ENCODE measurements at regions not wholly inside any gene's neighbourhood (a gene's known extent, or its start where the extent isn't known, plus 50 kb on each side); places are given as distances from the start of the nearest gene placed in this dataset.

DNA sequence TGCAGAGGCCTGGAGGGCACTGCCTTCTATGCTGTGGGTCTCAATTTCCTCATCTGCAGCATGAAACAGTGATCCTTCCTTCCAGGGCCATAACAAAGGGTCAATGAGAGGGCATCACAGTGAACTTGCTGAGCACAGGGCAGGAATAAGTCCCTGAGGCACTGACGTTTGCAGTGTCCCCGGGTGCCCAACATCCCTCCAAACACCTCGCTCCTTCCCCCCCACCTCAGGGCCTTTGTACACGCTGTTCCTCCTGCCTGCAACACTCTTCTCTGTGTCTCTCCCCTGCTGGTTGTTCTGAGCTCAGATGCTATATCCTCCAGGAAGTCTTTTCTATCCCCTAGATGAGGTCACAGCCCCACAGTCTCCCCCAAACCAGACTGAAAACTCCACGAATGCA, 59.7 kb upstream of the TCF20 start:
- ATAC-seq (no peak), DNase-seq (no peak)

DNA sequence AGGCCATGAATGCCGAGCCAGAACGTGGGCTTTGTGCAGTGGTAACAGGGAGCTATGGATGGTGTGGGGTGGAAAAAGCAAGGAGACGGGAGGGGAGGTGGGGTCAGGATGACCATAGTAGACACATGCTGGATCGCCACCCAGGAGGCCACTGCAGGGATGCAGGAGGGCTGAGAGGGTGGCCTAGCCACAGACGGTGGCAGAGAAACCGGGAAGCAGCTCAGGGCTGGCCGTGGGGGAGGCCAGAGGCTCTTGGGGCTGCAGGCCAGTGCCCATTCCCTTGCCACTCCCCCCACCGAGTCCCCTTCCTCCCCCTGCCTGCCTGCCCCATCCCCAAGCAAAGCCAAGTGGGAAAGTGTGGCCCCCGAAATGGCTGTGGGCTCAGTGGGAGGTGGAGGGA, 59.1 kb upstream of the TCF20 start:
- ATAC-seq, result no peak
- no peak for DNase-seq

DNA sequence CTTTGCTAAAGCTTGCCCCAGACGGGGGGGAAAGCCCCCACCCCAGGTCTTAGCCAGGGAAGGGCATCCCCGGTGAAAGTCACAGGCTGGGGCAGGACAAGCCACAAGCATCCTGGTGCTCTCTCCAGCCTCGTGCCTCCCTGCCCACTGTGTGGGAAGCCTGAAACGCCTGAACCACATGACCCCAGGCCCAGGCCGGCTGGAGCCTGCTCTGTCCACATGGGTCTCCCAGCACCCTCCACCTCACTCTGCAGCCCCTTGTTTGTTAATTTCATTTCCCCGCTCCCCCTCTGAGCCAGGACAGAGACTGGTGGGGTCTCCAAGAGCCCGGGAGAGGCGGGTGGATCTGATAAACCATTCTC, 58.3 kb upstream of the TCF20 start:
- no peak for DNase-seq

DNA sequence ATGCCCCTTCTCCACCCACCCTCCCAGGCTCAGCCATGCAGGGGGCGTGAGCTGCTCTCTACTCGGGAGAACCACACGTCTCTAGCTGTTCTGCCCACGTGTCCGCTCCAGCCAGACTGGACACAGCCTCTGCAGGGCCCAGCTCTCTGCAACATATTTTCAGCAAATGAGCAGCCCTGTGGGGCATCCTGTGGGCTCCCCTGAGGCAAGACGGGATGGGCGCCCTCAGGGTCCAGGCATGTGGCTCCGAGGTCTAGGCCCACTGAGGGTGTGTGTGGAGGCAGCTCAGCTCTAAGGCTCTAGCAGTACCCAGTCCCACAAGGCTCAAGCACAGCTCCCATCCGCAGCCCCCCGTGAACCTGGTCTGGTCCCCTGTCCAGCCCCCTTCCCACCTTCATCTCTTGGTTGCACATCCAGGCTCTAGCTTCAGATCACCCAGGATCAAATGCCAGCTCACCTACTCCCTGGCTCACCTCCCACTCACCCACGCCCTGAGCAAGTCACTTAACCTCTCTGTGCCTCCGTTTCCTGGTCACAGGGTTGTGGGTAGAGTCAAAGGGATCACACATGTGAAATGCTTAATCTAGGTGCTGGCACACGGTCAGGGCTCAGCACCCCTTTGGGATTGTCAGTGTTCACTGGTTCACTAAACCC, 57.8 kb upstream of the TCF20 start:
- peak; percentile 25 for DNase-seq
- peak; percentile 19 for ATAC-seq

More for the DNA sequence above, 58.3 kb upstream of the TCF20 start:
- no peak for ATAC-seq

DNA sequence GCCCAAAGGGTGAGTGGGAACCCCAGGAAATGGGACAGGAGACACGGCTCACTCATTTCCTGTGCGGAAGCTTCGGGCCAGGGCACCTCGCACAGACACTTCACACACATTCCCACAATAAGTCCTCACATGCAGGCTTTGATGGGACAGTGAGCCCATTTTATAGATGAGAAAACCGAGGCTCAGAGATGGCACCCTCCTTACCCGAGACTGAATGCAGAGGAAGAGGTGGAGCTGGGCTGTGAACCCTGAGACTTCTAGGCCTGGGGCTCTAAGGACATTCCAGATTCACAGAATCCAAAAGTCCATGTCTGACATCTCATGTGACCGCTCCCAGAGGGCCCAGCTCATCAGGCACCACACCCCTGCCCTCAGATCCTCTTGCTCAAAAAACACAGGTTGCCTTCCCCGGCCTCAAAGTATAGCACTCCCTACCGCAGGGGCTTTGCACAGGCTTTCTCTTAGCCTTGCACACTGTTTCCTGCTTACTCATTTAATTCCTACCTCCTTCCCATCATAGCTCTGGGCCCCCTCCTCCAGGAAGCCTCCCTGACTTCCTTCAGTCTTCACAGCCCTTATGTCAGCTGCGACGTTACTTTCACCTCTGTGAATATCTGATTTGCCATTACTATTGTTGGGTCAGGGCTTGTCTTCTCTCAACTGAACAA, 57.1 kb upstream of the TCF20 start:
- no peak for ATAC-seq
- no peak for DNase-seq

DNA sequence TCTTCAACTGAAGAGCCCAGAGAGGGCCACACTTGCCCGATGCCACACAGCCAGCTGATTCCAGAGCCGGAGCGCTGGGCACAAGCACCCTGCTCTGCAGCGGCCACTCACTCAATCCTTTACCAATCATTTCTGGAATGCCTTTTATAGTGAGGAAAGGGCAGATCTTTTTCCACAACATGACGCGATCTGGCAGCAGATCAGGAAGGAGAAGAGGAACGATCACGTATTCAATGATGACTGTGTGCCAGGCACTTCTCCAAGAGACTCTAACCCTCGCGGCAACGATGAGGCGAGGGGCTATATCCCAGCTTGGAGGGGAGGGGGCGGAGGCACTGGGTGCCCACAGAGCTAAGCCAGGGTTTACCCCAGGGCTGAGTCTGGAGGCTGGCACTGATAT, 56.3 kb upstream of the TCF20 start:
- ATAC-seq (no peak), DNase-seq (no peak)

DNA sequence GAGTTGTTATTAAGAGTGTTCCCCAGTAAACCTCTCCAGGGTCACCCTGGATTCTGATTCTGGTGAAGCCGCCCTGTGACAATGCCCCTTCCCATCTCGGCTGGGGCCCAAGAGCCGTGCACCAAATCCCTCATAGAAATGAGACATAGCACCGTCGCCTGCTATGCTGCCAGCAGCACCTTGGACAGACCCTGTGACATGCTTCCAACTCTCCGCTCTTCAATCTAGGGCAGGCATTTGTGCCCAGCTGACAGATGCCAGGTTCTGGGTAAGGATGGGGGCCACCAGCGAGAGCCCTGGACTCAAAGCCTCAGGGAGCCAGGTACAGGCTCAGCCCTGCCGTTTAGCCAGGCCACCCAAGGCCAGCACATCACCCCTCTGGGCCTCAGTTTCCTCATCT, 55.8 kb upstream of the TCF20 start:
- ATAC-seq, result no peak
- DNase-seq, result no peak

DNA sequence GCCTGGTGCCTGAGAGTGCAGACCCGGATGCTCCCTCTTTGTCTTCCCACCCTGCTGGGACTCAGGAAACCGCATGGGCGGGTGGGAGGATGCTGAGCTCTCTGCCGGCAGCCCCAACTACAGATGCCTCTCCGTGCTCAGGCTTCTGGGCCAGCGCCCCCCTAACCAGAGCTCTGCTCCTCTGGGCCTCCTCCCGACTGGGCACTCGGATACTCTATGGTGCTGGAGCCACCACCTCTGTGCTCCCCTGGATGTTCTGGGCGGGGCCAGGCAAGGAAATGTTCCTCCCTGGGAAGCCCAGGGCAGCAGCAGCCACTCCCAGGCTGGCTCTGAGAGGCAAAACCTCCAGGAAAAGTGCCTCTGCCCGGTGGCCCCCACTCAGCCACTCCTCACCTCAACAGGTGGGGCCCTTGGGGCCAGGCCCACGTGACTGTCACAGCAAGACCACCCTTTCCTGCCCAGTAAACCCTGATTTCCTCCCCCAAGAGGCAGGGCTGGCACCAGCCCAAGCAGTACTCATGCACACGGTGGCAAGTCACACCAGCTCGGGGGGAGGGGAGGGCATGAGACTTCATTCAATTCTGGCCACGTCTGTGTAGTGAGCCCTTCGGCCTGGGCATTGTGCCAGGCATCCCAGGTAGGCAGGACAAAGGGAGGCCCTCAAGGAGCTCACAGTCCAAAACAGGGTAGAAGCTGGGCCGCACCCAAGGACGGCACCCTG, 54.7 kb upstream of the TCF20 start:
- ATAC-seq (no peak), DNase-seq (no peak)

DNA sequence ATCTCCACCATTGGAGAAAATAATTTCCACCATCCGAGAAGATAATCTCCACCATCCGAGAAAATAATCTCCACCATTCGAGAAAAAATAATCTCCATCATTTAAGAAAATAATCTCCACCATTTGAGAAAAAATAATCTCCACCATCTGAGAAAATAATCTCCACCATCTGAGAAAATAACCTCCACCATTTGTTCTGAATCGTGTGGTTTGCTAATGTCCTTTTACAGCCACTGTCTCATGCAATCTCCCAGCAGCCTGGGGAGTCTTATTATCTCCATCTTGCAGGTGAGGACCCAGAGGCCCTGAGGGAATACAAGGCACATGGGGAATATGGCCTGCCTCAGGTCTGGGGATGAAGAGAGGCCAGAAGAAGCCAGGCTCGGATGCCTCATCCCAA, 54.1 kb upstream of the TCF20 start:
- DNase-seq (no peak), ATAC-seq (no peak)

DNA sequence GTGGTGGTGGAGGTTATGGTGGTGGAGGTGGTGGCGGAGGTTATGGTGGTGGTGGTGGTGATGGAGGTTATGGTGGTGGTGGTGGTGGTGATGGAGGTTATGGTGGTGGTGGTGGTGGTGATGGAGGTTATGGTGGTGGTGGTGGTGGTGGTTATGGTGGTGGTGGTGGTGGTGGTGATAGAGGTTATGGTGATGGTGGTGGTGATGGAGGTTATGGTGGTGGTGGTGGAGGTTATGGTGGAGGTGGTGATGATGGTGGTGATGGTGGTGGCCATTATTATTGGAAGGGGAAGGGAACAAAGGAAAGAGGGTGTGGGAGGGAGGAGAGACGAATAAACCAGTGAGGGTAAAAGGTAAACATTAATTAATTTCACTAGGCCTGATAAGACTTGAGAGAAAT, 53.5 kb upstream of the TCF20 start:
- no peak for DNase-seq
- ATAC-seq, result no peak

DNA sequence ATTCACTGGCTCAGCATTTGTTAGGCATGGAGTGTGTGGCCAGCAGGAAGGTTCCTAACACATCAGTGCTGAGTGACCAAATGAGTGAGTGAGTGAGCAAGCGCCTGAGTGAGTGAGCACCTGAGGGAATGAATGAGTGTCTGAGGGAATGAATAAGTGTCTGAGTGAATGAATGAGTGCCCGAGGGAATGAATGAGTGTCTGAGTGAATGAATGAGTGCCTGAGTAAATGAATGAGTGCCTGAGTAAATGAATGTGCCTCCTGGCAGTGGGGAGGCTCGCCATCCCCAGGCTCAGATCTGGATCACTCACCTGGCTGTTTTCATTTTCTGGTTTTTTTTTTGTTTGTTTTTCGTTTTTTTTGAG, 52.1 kb upstream of the TCF20 start:
- ATAC-seq (no peak), DNase-seq (no peak)

DNA sequence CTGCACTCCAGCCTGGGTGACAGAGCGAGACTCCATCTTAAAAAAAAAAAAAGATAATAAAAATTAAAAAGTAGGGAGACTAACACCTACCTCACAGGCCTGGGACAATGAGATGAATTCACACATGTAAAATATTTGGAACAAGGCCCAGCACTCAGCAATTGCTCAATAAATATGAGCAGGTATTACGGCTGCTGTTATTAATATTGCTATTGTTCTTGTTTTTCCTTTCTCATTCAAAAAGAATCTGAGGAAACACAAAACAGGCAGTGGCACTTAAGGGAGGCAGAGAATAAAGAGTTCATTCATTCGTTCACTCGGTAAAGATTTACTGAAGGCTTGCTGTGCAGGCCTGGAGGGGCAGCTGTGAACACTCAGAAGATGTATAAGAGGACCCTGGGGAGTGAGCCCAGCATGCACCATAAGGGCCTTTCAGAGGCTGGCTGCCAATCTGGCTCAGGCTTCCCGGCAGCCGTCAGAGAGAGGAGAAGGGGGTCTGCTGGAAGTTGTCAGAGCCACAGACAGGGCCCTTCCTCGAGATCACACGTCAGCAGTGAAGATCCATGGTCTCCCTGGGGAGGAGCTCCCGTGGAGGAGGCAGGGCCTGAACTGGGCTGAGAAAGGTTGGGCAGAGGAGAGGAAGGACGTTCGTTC, 51.6 kb upstream of the TCF20 start:
- no peak for ATAC-seq
- DNase-seq, result no peak

DNA sequence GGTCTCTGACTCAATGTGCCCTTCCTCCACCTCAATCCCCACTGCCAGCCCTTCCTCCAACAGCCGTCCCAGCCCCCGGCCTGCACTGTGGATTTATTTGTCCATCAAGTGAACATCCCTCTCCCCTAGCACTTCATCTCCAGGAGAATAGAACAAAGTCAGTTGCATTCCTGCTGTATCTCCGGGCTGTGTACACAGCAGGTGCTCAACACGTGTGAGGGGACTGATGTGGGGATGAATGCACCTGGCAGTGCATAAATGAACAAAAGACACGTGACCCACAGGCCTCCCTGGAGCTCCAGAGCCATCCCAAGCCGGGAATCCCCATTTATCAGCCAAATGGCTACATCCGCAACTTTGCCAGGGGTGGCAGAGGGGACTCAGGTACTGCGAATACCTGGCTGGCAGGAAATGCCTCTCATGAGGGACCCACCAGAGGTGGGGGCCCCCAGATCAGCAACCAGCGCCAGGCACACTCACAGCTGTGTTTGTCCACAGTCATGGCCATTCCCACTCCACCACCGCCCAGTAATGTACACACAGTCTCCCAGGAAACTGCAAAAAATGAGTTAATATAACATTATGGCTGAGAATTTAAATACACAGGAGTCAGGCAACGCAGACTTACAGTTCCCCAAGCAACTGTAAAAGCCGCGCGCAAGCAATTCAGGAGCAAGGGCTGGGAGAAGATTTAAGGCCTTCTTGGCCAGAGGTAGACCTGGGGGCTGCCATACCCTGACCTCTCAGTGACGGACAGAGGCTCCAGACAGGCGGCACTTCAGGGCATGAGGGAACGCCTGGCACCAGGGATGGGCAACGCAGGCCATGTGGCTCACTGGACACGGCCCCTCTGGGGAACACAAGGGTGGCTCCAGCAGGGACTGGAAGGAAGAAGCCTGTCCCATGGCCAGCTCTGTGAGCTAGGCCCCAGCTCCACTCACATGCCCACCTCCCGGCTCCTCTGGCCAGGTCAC, 50.3 kb upstream of the TCF20 start:
- DNase-seq (no peak), ATAC-seq (no peak)

Measured in stimulated activated naive CD8-positive, alpha-beta T cell treated with anti-CD3 and anti-CD28 coated beads, Interleukin-15, Interleukin-2, amounts not matched to agents 100 U/mL and 50 U/mL, for 24 hours (primary cell).